Erythroblast (primary cell): ENCODE measurements at regions not wholly inside any gene's neighbourhood (a gene's known extent, or its start where the extent isn't known, plus 50 kb on each side); places are given as distances from the start of the nearest gene placed in this dataset.

Experiments
- GATA1 ChIP-seq: IDR thresholded peaks from 2 replicates; pipeline ENCODE4 v1.6.1; 2011; ENCODE audit warnings: low read depth, mild to moderate bottlenecking, control low read depth, low read length, moderate library complexity
- POLR2A ChIP-seq: IDR thresholded peaks from 2 replicates; pipeline ENCODE4 v1.6.1; 2011; ENCODE audit warnings: mild to moderate bottlenecking, low read length

DNA sequence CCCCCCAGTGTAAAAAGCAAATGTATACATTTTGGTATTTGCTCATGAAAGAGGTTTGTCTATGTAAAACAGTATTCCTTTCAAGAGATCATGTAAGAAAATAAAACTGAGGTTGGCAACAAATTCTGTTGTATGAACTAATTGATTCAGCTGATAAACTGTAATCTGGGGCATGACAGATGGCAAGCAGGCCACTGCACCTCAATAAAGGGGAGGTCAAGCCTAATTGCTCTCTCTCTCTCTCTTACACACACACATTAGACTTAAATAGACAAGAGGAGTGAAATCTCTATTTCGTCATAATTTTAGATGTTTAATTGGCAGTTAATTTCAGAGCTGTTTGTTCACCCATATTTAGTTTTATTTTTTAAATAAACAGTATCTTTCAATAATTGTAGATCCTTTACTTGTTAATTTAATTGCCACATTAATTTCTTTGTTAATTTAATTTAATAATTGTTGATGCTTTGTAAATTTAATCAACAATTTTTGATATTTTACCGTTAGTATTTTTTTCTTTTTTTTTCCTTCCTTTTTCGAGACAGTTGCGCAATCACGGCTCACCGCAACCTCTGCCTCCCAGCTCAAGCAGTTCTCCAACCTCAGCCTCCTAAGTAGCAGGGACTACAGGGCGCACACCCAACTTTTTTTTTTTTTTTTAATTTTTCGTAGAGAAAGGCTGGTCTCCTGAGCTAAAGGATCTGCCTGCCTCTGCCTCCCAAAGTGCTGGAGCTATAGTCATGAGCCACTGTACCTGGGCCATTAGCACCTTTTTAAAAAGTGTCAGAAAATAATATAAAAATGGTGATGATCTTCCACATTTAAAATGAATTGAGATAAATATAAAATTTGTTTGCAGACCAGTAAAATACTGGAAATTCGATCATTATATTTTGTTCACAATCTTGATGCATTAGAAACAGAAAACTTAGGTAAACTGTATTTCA is 577.7 kb downstream of the SLC16A7 start:
- TF ChIP-seq POLR2A: no peak
- no peak for TF ChIP-seq GATA1
